Osteoblast (primary cell): ENCODE measurements at regions not wholly inside any gene's neighbourhood (a gene's known extent, or its start where the extent isn't known, plus 50 kb on each side); places are given as distances from the start of the nearest gene placed in this dataset.

Experiments used
- DNase-seq: peaks from one replicate; pipeline ENCODE4 v3.0.0; 2011; ENCODE audit warnings: low spot score, mixed read lengths; ENCODE audit not compliant: insufficient read length; ENCODE audit errors: missing footprints
- H2AFZ ChIP-seq: 2 replicates; pipeline ENCODE4 v1.6.0; 2011; ENCODE audit warnings: mild to moderate bottlenecking, low read length
- H3K27ac ChIP-seq: 2 replicates; pipeline ENCODE4 v1.5.1; 2011; ENCODE audit warnings: mild to moderate bottlenecking, low read depth, low read length, moderate library complexity
- H3K27me3 ChIP-seq: 2 replicates; pipeline ENCODE4 v1.6.0; 2012; ENCODE audit warnings: mild to moderate bottlenecking, control low read depth, inconsistent platforms, low read length, moderate library complexity; ENCODE audit not compliant: insufficient read depth
- H3K36me3 ChIP-seq: 2 replicates; pipeline ENCODE4 v1.5.1; 2011; ENCODE audit warnings: mild to moderate bottlenecking, low read length, control low read depth, moderate library complexity; ENCODE audit not compliant: insufficient read depth
- H3K4me1 ChIP-seq: 2 replicates; pipeline ENCODE4 v1.5.1; 2011; ENCODE audit warnings: mild to moderate bottlenecking, low read length, control low read depth, moderate library complexity; ENCODE audit not compliant: insufficient read depth
- H3K4me2 ChIP-seq: 2 replicates; pipeline ENCODE4 v1.6.0; 2011; ENCODE audit warnings: mild to moderate bottlenecking, low read length; ENCODE audit not compliant: insufficient read depth
- H3K4me3 ChIP-seq: fragments of 200-600 bp; sonication (generic); 3 replicates; pipeline ENCODE4 v1.5.1; 2012; ENCODE audit warnings: mild to moderate bottlenecking, low read length, inconsistent platforms; ENCODE audit not compliant: insufficient read depth
- H3K79me2 ChIP-seq: 2 replicates; pipeline ENCODE4 v1.6.0; 2012; ENCODE audit warnings: mild to moderate bottlenecking, low read length, control low read depth, inconsistent platforms; ENCODE audit not compliant: insufficient read depth
- H3K9me3 ChIP-seq: 2 replicates; pipeline ENCODE4 v1.5.1; 2011; ENCODE audit warnings: low read depth, low read length, control low read depth
- H4K20me1 ChIP-seq: 2 replicates; pipeline ENCODE4 v1.6.0; 2012; ENCODE audit warnings: mild to moderate bottlenecking, low read length, control low read depth; ENCODE audit not compliant: insufficient read depth
- CTCF ChIP-seq: IDR thresholded peaks from 2 replicates; pipeline ENCODE4 v1.5.1; 2011; ENCODE audit warnings: mild to moderate bottlenecking, low read depth, low read length, moderate library complexity; ENCODE audit errors: extremely low read depth

- H2AFZ ChIP-seq: no peak overlapping the region
- H4K20me1 ChIP-seq: no peaks in the 10 kb centered on the region
- H3K36me3 ChIP-seq: no peaks in the 10 kb centered on the region
- no peaks in the 10 kb centered on the region for H3K79me2 ChIP-seq
- H3K27me3 ChIP-seq: no peaks in the 10 kb centered on the region
- peaks cover 2% of the 10 kb centered on the region for H3K9me3 ChIP-seq
- H3K4me1 ChIP-seq: peaks cover 3% of the 10 kb centered on the region
- H3K4me3 ChIP-seq: no peak overlapping the region
- TF ChIP-seq CTCF: no peak
- no peak for DNase-seq
- H3K4me2 ChIP-seq: no peak overlapping the region
- H3K27ac ChIP-seq: no peak overlapping the region
These were observed 86.6 kb upstream of the RPS6KA2 start for GRCh38 chr6:166713434-166714186.

GRCh38 chr6:166712286-166713228, 85.5 kb upstream of the RPS6KA2 start:
- no peak overlapping the region for H2AFZ ChIP-seq
- H3K79me2 ChIP-seq: no peaks in the 10 kb centered on the region
- H3K36me3 ChIP-seq: no peaks in the 10 kb centered on the region
- no peak overlapping the region for H3K27ac ChIP-seq
- DNase-seq: no peak
- H3K4me1 ChIP-seq: peaks cover 3% of the 10 kb centered on the region
- TF ChIP-seq CTCF: no peak
- H4K20me1 ChIP-seq: no peaks in the 10 kb centered on the region
- H3K4me3 ChIP-seq: no peak overlapping the region
- H3K4me2 ChIP-seq: no peak overlapping the region
- peaks cover 2% of the 10 kb centered on the region for H3K9me3 ChIP-seq
- no peaks in the 10 kb centered on the region for H3K27me3 ChIP-seq

GRCh38 chr6:166710084-166710483, 83.0 kb upstream of the RPS6KA2 start:
- DNase-seq: peak; percentile 94
- Histone ChIP-seq H3K4me1 (peaks cover 3% of the 10 kb centered on the region), H3K79me2 (no peaks in the 10 kb centered on the region), H3K9me3 (peaks cover 2% of the 10 kb centered on the region), H3K4me3 (no peak overlapping the region), H3K27ac (no peak overlapping the region), H2AFZ (no peak overlapping the region), H4K20me1 (no peaks in the 10 kb centered on the region), H3K36me3 (no peaks in the 10 kb centered on the region), H3K4me2 (no peak overlapping the region), H3K27me3 (peaks cover 4% of the 10 kb centered on the region)
- no peak for TF ChIP-seq CTCF

- H3K9me3 ChIP-seq: peaks cover 2% of the 10 kb centered on the region
- TF ChIP-seq CTCF: no peak
- H3K4me3 ChIP-seq: no peak overlapping the region
- H2AFZ ChIP-seq: no peak overlapping the region
- H3K79me2 ChIP-seq: no peaks in the 10 kb centered on the region
- peaks cover 15% of the 10 kb centered on the region for H3K27me3 ChIP-seq
- H3K4me2 ChIP-seq: no peak overlapping the region
- peaks cover 3% of the 10 kb centered on the region for H3K4me1 ChIP-seq
- no peaks in the 10 kb centered on the region for H3K36me3 ChIP-seq
- H3K27ac ChIP-seq: no peak overlapping the region
- no peak for DNase-seq
- no peaks in the 10 kb centered on the region for H4K20me1 ChIP-seq
These were observed 81.4 kb upstream of the RPS6KA2 start for GRCh38 chr6:166708460-166708859.
